Central memory CD8-positive, alpha-beta T cell (primary cell): ENCODE measurements at regions not wholly inside any gene's neighbourhood (a gene's known extent, or its start where the extent isn't known, plus 50 kb on each side); places are given as distances from the start of the nearest gene placed in this dataset.
"Not testable (repeated sequence)": the region's sequence is repeated elsewhere in the genome, so short reads cannot be mapped to it uniquely, and the experiment has no call there.

Experiments
- ATAC-seq: fragments of 150-1000 bp; cut with Tn5 transposase; replicated peaks from 2 replicates; pipeline ENCODE4 v1.10.0; 2022; ENCODE audit warnings: mild to moderate bottlenecking, moderate FRiP score, moderate number of reproducible peaks; ENCODE audit not compliant: poor library complexity, severe bottlenecking; ENCODE audit errors: extremely low read depth
- DNase-seq, 2 donors: peaks; one replicate each; pipeline ENCODE4 v3.0.0; 2021; ENCODE audit warnings: low spot score in 2 of 2
- H3K27ac Mint-ChIP-seq: one replicate; pipeline ENCODE4 v1.8.0; 2022; ENCODE audit warnings: low read depth, mild to moderate bottlenecking, moderate library complexity, mixed read lengths
- H3K27me3 Mint-ChIP-seq: one replicate; pipeline ENCODE4 v1.8.0; 2022; ENCODE audit warnings: mixed read lengths
- H3K36me3 Mint-ChIP-seq: one replicate; pipeline ENCODE4 v1.8.0; 2022; ENCODE audit warnings: mild to moderate bottlenecking, moderate library complexity, mixed read lengths; ENCODE audit not compliant: insufficient read depth
- H3K4me1 Mint-ChIP-seq: one replicate; pipeline ENCODE4 v1.8.0; 2022; ENCODE audit warnings: mixed read lengths
- H3K4me3 Mint-ChIP-seq: one replicate; pipeline ENCODE4 v1.8.0; 2022; ENCODE audit warnings: mild to moderate bottlenecking, moderate library complexity, mixed read lengths
- H3K9me3 Mint-ChIP-seq: one replicate; pipeline ENCODE4 v1.8.0; 2022; ENCODE audit warnings: mixed read lengths

- not testable (repeated sequence) for H3K36me3 Mint-ChIP-seq, H3K4me3 Mint-ChIP-seq, DNase-seq, H3K4me1 Mint-ChIP-seq, H3K27me3 Mint-ChIP-seq, H3K9me3 Mint-ChIP-seq, H3K27ac Mint-ChIP-seq, ATAC-seq
These were observed 104.9 kb downstream of the TBC1D26 start for GRCh38 chr17:15836991-15837390.

GRCh38 chr17:15847447-15848229, 97.3 kb upstream of the ADORA2B start:
- not testable (repeated sequence) for H3K36me3 Mint-ChIP-seq, DNase-seq, ATAC-seq

GRCh38 chr17:15849054-15849453, 95.9 kb upstream of the ADORA2B start:
- not testable (repeated sequence) for H3K4me3 Mint-ChIP-seq, H3K4me1 Mint-ChIP-seq, H3K27ac Mint-ChIP-seq, H3K36me3 Mint-ChIP-seq, H3K9me3 Mint-ChIP-seq, H3K27me3 Mint-ChIP-seq, DNase-seq
- peak; percentile 52 for ATAC-seq

More at GRCh38 chr17:15847447-15848229, 97.3 kb upstream of the ADORA2B start:
- H3K27me3 Mint-ChIP-seq, H3K27ac Mint-ChIP-seq, H3K4me1 Mint-ChIP-seq, H3K9me3 Mint-ChIP-seq, H3K4me3 Mint-ChIP-seq: not testable (repeated sequence)

GRCh38 chr17:15850071-15850470, 94.9 kb upstream of the ADORA2B start:
- not testable (repeated sequence) for H3K9me3 Mint-ChIP-seq, H3K36me3 Mint-ChIP-seq, H3K27me3 Mint-ChIP-seq, H3K27ac Mint-ChIP-seq, ATAC-seq, H3K4me3 Mint-ChIP-seq, H3K4me1 Mint-ChIP-seq, DNase-seq

GRCh38 chr17:15850687-15851086, 94.2 kb upstream of the ADORA2B start:
- not testable (repeated sequence) for ATAC-seq, H3K27ac Mint-ChIP-seq, H3K27me3 Mint-ChIP-seq, H3K4me1 Mint-ChIP-seq, DNase-seq, H3K9me3 Mint-ChIP-seq, H3K36me3 Mint-ChIP-seq, H3K4me3 Mint-ChIP-seq

DNA sequence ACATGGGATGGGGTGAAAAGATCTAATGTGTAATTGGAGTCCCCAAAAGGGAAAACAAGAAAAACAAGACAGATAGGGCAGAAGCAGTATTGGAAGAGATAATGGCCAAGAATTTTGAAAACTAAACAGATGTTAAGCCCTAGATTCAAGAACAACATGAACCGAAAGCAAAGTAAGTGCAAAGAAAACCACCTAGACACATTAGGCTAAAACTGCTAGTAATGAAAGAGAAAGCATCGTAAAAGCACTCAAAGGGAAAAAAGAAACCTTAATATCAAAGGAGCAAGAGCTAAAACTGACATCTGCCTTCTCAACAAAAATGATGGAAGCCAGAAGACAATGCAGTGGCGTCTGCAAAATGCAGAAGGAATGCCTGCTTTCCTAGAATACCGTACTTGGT, 92.1 kb upstream of the ADORA2B start:
- not testable (repeated sequence) for H3K4me3 Mint-ChIP-seq, H3K9me3 Mint-ChIP-seq, H3K36me3 Mint-ChIP-seq, H3K27me3 Mint-ChIP-seq, ATAC-seq, H3K4me1 Mint-ChIP-seq, DNase-seq, H3K27ac Mint-ChIP-seq

GRCh38 chr17:15856191-15856590, 88.7 kb upstream of the ADORA2B start:
- not testable (repeated sequence) for DNase-seq, H3K36me3 Mint-ChIP-seq, H3K4me3 Mint-ChIP-seq, H3K4me1 Mint-ChIP-seq, H3K27ac Mint-ChIP-seq, H3K9me3 Mint-ChIP-seq, H3K27me3 Mint-ChIP-seq, ATAC-seq

GRCh38 chr17:15856745-15857144, 88.2 kb upstream of the ADORA2B start:
- not testable (repeated sequence) for ATAC-seq, H3K4me3 Mint-ChIP-seq, H3K4me1 Mint-ChIP-seq, DNase-seq, H3K9me3 Mint-ChIP-seq, H3K36me3 Mint-ChIP-seq, H3K27me3 Mint-ChIP-seq, H3K27ac Mint-ChIP-seq

DNA sequence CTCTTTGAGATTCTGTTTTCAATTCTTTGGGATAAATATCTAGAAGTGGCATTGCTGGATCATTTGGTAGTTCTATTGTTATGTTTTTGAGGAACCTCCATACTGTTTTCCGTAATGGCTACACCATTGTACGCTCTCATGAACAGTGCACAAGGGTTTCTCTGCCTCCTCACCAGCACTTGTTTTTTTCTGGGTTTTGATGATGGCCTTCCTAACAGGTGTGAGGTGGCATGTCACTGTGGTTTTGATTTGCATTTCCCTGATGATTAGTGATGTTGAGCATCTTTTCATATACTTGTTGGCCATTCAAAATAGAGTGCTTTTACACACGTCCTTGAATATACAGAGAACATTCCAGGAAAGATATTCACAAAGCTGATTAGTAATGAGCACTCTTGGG, 86.8 kb upstream of the ADORA2B start:
- H3K4me1 Mint-ChIP-seq, H3K27me3 Mint-ChIP-seq, H3K9me3 Mint-ChIP-seq, H3K4me3 Mint-ChIP-seq, ATAC-seq, DNase-seq, H3K27ac Mint-ChIP-seq, H3K36me3 Mint-ChIP-seq: not testable (repeated sequence)

DNA sequence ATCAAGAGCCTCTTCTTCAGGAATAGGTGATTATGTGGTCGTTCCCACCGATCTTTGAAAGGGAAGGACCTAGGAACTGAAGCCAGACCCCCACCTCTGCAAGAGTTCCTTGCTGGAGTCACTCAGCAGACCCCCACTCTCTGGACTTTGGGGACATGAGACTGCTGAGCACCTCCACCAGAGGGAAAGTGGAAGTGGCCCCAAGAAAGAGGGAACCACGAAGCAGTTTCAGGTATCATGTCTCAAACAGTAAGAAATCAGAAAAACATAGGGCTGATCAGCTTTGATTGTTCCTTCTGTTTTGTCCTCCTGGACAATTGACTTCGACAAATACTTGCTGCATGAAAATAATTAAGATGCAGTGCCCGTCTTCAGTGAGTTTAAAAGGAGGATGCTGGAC, 84.2 kb upstream of the ADORA2B start:
- not testable (repeated sequence) for H3K36me3 Mint-ChIP-seq, DNase-seq, ATAC-seq, H3K9me3 Mint-ChIP-seq, H3K4me1 Mint-ChIP-seq, H3K4me3 Mint-ChIP-seq, H3K27ac Mint-ChIP-seq, H3K27me3 Mint-ChIP-seq

- not testable (repeated sequence) for H3K4me3 Mint-ChIP-seq, H3K4me1 Mint-ChIP-seq, H3K27me3 Mint-ChIP-seq, H3K9me3 Mint-ChIP-seq, DNase-seq, ATAC-seq, H3K36me3 Mint-ChIP-seq, H3K27ac Mint-ChIP-seq
These were observed 80.9 kb upstream of the ADORA2B start for GRCh38 chr17:15864061-15864460.

- ATAC-seq, H3K4me1 Mint-ChIP-seq: not testable (repeated sequence)
These were observed 80.5 kb upstream of the ADORA2B start for GRCh38 chr17:15864472-15864871.

GRCh38 chr17:15866015-15866414, 78.9 kb upstream of the ADORA2B start:
- not testable (repeated sequence) for ATAC-seq, H3K4me3 Mint-ChIP-seq, H3K27ac Mint-ChIP-seq, H3K4me1 Mint-ChIP-seq, DNase-seq, H3K36me3 Mint-ChIP-seq, H3K9me3 Mint-ChIP-seq, H3K27me3 Mint-ChIP-seq

More at GRCh38 chr17:15864472-15864871, 80.5 kb upstream of the ADORA2B start:
- not testable (repeated sequence) for H3K9me3 Mint-ChIP-seq, H3K27ac Mint-ChIP-seq, DNase-seq, H3K4me3 Mint-ChIP-seq, H3K36me3 Mint-ChIP-seq, H3K27me3 Mint-ChIP-seq
